ENCODE measurements at regions not wholly inside any gene's neighbourhood (a gene's known extent, or its start where the extent isn't known, plus 50 kb on each side); places are given as distances from the start of the nearest gene placed in this dataset.

DNA sequence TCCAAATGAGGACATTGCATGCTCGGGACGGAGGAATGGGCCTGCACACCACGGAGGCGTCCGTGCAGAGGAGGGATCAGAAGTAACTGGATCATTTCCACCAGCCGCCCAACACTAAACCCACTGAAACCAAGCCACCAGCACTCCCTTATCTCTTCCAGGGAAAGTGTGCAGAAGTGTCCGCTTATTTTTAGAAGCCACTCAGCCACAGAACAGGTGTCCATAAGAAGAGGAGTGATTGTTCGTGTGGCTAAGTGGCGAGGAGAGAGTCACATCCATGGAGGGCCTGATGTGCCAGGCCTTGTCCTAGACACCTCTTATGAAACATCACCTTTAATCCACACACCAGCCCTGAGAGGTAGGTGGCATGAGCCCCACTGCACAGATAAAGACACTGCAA, 407.9 kb upstream of the NPVF start:
- TF ChIP-seq, protein P1, sequence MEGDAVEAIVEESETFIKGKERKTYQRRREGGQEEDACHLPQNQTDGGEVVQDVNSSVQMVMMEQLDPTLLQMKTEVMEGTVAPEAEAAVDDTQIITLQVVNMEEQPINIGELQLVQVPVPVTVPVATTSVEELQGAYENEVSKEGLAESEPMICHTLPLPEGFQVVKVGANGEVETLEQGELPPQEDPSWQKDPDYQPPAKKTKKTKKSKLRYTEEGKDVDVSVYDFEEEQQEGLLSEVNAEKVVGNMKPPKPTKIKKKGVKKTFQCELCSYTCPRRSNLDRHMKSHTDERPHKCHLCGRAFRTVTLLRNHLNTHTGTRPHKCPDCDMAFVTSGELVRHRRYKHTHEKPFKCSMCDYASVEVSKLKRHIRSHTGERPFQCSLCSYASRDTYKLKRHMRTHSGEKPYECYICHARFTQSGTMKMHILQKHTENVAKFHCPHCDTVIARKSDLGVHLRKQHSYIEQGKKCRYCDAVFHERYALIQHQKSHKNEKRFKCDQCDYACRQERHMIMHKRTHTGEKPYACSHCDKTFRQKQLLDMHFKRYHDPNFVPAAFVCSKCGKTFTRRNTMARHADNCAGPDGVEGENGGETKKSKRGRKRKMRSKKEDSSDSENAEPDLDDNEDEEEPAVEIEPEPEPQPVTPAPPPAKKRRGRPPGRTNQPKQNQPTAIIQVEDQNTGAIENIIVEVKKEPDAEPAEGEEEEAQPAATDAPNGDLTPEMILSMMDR (IDR thresholded peaks at IDR 0.05), result no peak
- TF ChIP-seq POLR2A (IDR thresholded peaks at IDR 0.05) (no peak), EP300 (IDR thresholded peaks at IDR 0.05) (no peak)
